Ectodermal cell (in vitro differentiated cells): ENCODE measurements at regions not wholly inside any gene's neighbourhood (a gene's known extent, or its start where the extent isn't known, plus 50 kb on each side); places are given as distances from the start of the nearest gene placed in this dataset.

Source experiments
- H3K27ac ChIP-seq: 2 replicates; pipeline ENCODE4 v1.7.0; 2013; ENCODE audit warnings: mild to moderate bottlenecking, low read depth, low read length; ENCODE audit not compliant: insufficient read depth, poor library complexity, severe bottlenecking
- H3K27me3 ChIP-seq: 2 replicates; pipeline ENCODE4 v1.7.0; 2013; ENCODE audit warnings: mild to moderate bottlenecking, low read length; ENCODE audit not compliant: insufficient read depth, control insufficient read depth, poor library complexity, severe bottlenecking
- H3K36me3 ChIP-seq: one replicate; pipeline ENCODE4 v1.7.0; 2013; ENCODE audit warnings: low read length; ENCODE audit not compliant: control insufficient read depth, insufficient read depth
- H3K4me1 ChIP-seq: one replicate; pipeline ENCODE4 v1.7.0; 2013; ENCODE audit warnings: low read length; ENCODE audit not compliant: control insufficient read depth, insufficient read depth
- H3K4me3 ChIP-seq: 2 replicates; pipeline ENCODE4 v1.7.0; 2013; ENCODE audit warnings: low read depth, low read length, control low read depth; ENCODE audit not compliant: insufficient read depth
- H3K9me3 ChIP-seq: 2 replicates; pipeline ENCODE4 v1.7.0; 2013; ENCODE audit warnings: mild to moderate bottlenecking, low read length, moderate library complexity; ENCODE audit not compliant: control insufficient read depth
- WGBS, 2 experiments: methylation state at CpG; one replicate each; pipeline ENCODE4 v1.1.7; 2013; ENCODE audit warnings: missing lambda C conversion rate in 2 of 2; 5-methylcytosine and 5-hydroxymethylcytosine counted together

DNA sequence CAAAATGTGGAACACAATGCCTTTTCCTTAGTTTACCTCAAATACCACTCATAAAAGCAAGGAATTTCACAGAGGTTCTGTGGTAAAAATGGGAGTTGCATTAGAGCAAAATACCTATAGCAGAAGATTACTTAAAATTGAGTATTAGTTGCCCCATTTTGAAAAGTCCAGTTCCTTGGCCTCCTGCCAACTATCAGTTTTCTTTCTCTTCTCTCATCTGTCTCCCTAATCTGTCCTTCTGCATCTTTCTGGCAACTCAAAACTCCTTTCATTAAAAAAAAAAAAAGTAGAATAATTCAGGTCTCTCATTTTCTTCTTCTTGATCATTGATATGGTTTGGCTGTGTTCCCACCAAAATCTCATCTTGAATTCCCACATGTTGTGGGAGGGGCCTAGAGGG lies 127.3 kb downstream of the ATP23 start:
- H3K4me1 ChIP-seq = no peaks in the 10 kb centered on the region
- no peaks in the 10 kb centered on the region for H3K9me3 ChIP-seq
- H3K4me3 ChIP-seq = no peak overlapping the region
- no peak overlapping the region for H3K27ac ChIP-seq
- no peaks in the 10 kb centered on the region for H3K36me3 ChIP-seq
- no peaks in the 10 kb centered on the region for H3K27me3 ChIP-seq

DNA sequence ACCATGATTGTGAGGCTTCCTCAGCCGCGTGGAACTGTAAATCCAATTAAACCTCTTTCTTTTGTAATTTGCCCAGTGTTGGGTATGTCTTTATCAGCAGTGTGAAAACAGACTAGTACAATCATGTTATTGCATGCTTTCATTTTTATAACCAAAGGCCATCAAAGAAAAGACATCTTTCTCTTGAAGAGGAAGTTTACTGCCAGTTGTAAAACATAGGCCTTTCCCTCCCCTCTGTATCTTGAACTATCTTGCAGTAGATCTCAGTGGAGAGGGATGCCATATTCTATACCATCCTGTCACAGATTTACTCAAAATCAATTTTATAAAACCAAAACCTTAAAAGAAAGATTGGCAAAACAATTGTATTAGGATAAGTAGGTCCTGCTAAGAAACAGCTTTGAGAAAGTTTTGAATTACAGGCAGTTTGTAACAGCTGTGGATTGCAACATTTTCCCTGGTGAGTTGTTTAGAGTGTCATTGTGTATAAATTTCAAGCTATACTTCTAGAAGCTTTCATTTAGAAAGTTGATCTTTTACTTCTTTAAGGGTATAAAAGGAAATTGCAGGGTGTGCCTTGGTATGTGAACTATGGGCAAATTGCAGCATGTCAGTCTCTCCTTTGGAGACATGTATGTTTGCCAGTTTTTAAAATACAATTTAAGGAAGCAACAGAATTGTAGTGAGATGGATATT lies 128.0 kb downstream of the ATP23 start:
- H3K27ac ChIP-seq = no peak overlapping the region
- no peak overlapping the region for H3K4me3 ChIP-seq
- no peaks in the 10 kb centered on the region for H3K4me1 ChIP-seq
- H3K9me3 ChIP-seq = no peaks in the 10 kb centered on the region
- H3K27me3 ChIP-seq = no peaks in the 10 kb centered on the region
- WGBS, 2 experiments = 92 to 96% methylated on average over 2 of the region's 2 CpGs
- no peaks in the 10 kb centered on the region for H3K36me3 ChIP-seq

DNA sequence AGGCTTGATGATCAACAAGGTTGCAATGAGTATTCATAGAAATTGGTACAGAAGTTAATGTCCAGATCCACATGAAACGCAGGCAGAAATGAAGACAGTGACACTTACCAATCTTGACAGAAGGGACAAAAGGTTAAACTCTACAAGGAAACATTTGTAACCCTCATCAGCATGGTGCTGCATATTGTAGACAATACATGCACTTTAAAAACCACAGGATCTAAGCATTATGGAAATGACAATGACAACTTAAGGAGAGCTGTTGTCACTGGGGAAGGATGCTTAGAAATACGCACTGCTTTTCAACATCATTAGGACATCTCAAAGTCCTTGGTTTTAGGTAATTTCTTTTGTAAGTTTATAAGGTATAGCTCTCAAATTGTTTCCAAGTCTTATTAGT lies 130.6 kb downstream of the ATP23 start:
- H3K4me3 ChIP-seq = no peak overlapping the region
- WGBS, 2 experiments = 97 to 100% methylated on average over 1 to 2 of the region's 2 CpGs
- H3K27me3 ChIP-seq = no peaks in the 10 kb centered on the region
- no peaks in the 10 kb centered on the region for H3K4me1 ChIP-seq
- no peaks in the 10 kb centered on the region for H3K9me3 ChIP-seq
- H3K27ac ChIP-seq = no peak overlapping the region
- no peaks in the 10 kb centered on the region for H3K36me3 ChIP-seq

DNA sequence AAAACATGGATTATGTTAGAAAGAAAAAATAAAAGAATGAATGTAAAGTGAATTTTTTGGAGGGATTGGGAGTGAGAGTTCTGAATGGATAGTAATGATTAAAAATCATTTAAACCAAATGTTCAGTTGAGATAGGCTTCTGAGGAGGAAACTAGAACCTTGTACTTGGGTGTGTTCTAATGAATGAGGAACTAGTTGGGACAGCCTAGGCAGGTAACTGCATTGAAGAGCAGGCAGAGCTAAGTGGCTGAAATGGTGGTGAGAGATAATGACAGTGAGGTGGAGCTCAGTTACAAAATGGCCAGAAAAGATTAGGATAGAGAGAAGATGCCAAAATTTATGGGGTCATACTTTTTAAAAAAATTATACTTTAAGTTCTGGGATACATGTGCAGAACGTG lies 132.9 kb downstream of the ATP23 start:
- Histone ChIP-seq H3K36me3 (no peaks in the 10 kb centered on the region), H3K4me1 (no peaks in the 10 kb centered on the region), H3K27me3 (no peaks in the 10 kb centered on the region), H3K27ac (no peak overlapping the region), H3K4me3 (no peak overlapping the region), H3K9me3 (no peaks in the 10 kb centered on the region)
- 100% methylated on average over 1 of the region's 1 CpG; no CpG with 5 or more reads in 1 of the 2 experiments for WGBS, 2 experiments

DNA sequence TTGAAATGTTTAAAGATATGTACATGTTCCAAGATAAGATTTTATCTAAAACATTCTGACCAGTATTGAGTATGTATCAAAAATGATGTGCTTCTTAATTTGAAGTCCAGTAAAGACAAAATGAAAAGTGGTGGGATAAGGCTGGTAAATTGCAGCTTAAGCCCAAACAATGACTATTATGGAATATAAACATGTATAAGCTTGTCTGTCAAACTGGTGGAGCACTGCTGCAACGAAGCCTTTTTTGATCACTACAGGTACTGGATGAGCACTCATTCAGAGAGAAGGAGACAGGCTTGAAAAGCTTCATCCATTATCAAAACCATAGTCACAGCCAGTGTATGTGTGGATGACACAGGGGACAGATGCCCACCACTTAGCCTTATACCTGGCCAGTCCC lies 138.4 kb downstream of the ATP23 start:
- H3K36me3 ChIP-seq = no peaks in the 10 kb centered on the region
- H3K9me3 ChIP-seq = no peaks in the 10 kb centered on the region
- 90 to 100% methylated on average over 1 of the region's 1 CpG for WGBS, 2 experiments

DNA sequence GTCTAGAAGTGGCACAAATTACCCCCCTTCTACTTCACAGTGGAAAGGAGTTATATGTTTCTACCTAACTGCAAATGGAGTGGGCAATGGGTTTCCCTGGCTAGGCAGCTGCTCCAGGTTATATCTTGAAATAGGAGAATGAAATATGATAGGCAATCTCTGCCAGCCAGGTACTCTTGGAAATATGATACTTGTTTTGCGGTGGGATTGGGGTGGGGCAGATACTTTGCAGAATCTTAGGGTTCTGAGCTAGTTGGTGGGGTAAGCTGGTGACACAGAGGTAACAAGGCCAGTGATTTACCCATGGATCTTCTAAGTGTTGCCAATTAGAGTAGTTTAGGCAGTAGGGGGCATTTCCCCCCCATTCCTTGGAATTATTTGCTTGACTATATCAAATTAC lies 140.1 kb downstream of the ATP23 start:
- no peak overlapping the region for H3K4me3 ChIP-seq
- H3K27ac ChIP-seq = no peak overlapping the region
- H3K36me3 ChIP-seq = no peaks in the 10 kb centered on the region
- H3K4me1 ChIP-seq = no peaks in the 10 kb centered on the region
- H3K27me3 ChIP-seq = no peaks in the 10 kb centered on the region
- WGBS, 2 experiments = 0% methylated on average over 1 of the region's 1 CpG
- H3K9me3 ChIP-seq = no peaks in the 10 kb centered on the region

More for the DNA sequence above, 138.4 kb downstream of the ATP23 start:
- no peak overlapping the region for H3K4me3 ChIP-seq
- H3K27ac ChIP-seq = no peak overlapping the region
- no peaks in the 10 kb centered on the region for H3K27me3 ChIP-seq
- no peaks in the 10 kb centered on the region for H3K4me1 ChIP-seq

DNA sequence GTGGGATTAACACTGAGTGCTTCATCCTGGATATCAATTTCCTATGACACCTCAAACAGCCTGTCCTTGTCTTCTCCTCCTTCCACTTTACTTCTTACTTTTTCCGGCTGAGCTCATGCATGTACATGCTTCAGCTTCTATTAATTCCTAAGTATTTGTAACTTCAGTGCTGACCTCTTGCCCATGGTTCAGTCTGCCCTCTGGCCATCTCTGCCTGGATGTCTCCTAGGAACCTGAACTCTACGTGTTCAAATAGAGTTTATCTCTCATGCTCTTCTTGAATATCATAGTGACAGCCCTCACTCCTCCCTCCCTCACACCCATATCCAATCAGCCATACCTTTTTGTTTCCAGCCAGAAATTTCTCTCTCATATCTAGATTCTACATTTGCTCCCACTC lies 141.6 kb downstream of the ATP23 start:
- Histone ChIP-seq H3K36me3 (no peaks in the 10 kb centered on the region), H3K4me3 (no peak overlapping the region), H3K4me1 (no peaks in the 10 kb centered on the region), H3K9me3 (no peaks in the 10 kb centered on the region), H3K27me3 (no peaks in the 10 kb centered on the region), H3K27ac (no peak overlapping the region)
- 90 to 95% methylated on average over 2 of the region's 2 CpGs for WGBS, 2 experiments

DNA sequence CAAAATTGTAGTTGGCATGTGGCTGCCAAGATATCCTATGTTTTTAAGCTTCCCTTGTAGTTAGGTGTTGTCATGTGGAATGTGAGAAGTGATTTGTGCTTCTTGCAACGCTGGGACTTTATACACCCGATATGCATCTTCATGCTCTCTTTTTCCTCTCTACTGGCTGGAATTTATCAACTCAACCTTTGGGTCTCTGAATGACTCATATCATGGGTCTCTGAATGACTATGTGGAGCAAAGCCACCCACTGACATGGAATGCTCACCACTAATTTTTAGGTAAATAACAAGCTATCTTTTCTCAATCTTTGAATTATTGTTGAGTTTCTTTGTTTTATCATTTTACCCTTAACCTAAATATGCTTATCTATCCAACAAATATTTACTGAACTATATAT lies 144.6 kb downstream of the ATP23 start:
- no peaks in the 10 kb centered on the region for H3K4me1 ChIP-seq
- H3K4me3 ChIP-seq = no peak overlapping the region
- no peaks in the 10 kb centered on the region for H3K36me3 ChIP-seq
- no peaks in the 10 kb centered on the region for H3K27me3 ChIP-seq
- 88 to 93% methylated on average over 2 of the region's 2 CpGs for WGBS, 2 experiments
- no peak overlapping the region for H3K27ac ChIP-seq
- no peaks in the 10 kb centered on the region for H3K9me3 ChIP-seq

DNA sequence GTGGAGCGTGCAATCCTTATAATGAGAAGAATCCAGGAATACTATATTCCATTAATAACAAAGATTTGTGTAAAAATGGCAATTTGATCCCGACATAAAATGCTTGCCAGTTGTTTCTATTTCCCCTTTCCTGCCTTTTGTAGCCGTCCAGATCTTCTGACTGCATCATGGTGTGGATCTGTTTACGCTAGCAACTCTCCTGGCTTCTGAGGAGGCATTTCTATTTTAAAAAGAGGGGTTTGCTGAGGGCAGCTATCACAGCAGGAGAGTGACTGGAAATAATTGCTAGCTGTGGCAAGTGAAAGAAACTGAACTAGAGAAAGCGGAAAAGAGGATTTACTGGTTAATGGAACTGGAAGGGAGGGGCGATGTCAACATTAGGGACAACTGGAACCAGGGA lies 145.6 kb downstream of the ATP23 start:
- no peaks in the 10 kb centered on the region for H3K9me3 ChIP-seq
- WGBS, 2 experiments = 77 to 83% methylated on average over 6 of the region's 6 CpGs
- no peak overlapping the region for H3K27ac ChIP-seq
- H3K27me3 ChIP-seq = no peaks in the 10 kb centered on the region
- no peaks in the 10 kb centered on the region for H3K4me1 ChIP-seq
- H3K4me3 ChIP-seq = no peak overlapping the region
- H3K36me3 ChIP-seq = no peaks in the 10 kb centered on the region

DNA sequence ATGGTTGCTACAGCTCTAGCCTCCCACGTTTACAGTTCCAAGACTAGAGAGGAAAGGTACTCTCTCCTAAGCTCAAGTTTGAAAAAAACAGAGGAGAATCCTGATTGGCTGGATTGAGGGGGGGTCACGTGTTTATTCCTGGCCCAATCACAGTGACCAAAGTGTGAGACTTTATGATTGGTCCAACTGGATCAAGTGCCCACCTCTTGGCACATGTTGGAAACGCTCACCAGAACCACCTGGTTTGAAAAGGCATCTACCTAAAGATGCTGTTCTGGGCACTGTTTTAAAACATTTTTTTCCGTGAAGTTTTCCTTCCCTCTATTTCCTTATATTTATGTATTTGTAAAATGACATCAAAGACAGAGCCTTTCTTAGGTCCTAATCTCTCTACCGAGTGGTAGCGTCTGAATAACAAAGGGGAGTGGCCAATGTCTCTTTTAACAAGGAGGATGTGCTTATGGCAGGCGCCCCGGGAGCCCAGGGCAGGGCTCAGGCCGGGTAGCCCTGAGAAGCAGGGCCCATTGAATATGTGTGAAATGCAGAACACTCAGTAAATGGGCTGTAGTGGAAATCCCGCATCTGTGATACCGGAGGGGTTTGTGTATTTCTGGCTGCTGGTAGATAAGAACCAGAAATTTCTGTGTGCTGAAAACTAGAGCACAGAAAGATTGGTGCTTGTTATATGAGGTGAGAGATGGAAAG lies 146.2 kb downstream of the ATP23 start:
- Histone ChIP-seq H3K4me1 (no peaks in the 10 kb centered on the region), H3K4me3 (no peak overlapping the region), H3K27me3 (no peaks in the 10 kb centered on the region), H3K9me3 (no peaks in the 10 kb centered on the region), H3K36me3 (no peaks in the 10 kb centered on the region), H3K27ac (no peak overlapping the region)
- WGBS, 2 experiments = 65 to 69% methylated on average over 10 to 11 of the region's 11 CpGs
